DMS 273 (cell line): ENCODE measurements at regions not wholly inside any gene's neighbourhood (a gene's known extent, or its start where the extent isn't known, plus 50 kb on each side); places are given as distances from the start of the nearest gene placed in this dataset.
"Not testable (repeated sequence)": the region's sequence is repeated elsewhere in the genome, so short reads cannot be mapped to it uniquely, and the experiment has no call there.

Source experiments
- DNase-seq: peaks from one replicate; lab custom pipeline; 2025; ENCODE audit not compliant: unreplicated experiment; lab: John Stamatoyannopoulos, UW

DNA sequence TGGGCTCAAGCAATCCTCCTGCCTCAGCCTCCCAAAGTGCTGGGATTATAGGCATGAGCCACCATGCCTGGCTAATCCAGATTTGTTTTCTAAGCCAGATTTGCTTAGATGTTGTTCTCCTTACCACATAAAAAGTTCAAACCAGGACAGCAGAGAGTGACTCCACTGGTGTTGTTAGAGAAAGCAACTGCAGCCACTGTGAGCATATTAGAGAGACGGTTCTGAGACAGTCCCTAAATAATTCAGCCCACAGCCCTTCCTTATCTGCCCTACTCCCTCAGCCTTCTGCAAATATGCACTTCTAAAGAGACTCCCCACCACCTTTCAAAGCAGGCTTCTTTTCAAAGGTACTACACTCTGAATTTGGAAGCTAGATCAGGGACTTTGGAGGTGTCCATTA, 96.1 kb downstream of the DRD1 start:
- no peak for DNase-seq

DNA sequence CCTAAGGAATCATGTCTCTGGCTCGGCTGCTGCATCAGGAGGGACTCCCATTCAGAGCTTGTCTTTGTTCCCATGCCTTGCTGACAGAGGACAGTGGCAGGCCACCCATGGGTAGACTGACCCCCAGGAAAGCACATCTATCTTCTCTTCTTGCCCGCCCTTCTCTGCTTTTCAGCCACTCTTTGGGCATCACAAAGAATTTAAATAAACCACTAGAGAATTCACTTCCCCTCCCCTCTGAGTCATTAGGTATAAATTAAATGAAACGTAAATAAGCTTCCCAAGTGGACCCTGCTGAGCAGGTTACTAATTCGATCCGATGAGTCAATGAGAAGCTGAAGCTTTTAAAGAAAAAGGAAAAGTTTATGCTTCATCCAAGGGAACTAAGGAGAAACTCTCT, 97.0 kb downstream of the DRD1 start:
- no peak for DNase-seq

DNA sequence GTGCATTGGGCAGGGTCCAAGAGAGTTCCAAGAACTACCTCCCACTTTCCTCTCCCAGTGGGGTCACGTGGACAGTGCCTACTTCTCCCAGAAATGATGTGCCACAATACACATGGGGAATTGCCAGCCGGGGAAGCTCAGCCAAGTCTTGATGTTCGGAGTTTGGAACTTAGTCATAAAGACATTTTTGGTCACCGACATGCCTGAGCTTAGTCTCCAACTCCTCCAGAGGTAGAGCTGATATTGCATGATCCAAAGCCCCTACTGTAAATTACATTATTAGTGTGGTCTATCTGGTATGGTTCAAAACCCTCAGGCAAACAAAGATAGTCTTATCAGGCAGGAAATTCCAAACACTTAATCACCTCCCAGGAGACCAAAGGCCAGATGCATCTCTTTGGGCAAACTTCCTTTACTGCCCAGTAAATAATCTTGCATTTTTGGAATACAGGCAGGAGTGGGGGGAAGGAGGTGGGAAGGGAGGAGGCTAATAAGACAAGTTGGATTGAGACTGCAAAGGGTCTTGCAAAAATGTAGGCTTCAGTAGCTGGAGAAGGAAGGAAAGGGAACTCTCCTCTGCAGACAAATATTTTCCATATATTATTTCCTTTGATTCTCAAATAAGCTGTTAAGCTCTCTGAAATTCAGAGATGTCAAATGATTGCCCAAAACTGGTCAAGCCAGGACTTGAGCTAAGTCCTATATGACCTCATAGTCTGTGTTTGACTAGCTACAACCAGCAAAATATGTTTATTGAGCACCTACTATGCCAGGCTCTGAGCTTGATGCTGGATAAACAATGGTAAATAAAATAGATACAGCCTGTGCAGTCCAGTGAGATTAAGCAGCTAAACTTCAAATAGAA, 99.4 kb downstream of the DRD1 start:
- peak; percentile 28 for DNase-seq

DNA sequence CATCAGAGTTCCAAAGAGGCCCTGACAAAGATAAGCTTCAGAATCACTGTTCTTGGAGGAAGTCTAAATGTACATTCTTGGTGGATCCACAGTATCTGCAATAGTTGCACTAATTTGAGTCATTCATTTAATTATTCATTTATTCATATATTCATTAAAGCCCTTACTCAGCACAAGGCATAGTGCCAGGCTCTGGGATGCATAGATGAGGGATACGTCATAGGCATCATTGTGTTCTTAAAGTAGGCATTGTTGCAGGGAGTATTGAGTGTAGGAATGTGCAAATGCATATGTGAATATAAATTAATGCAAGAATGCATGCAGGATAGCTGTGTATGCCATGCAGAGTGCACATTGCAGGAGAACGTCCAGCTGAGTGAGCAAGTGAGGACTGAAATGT, 100.7 kb downstream of the DRD1 start:
- DNase-seq: no peak

DNA sequence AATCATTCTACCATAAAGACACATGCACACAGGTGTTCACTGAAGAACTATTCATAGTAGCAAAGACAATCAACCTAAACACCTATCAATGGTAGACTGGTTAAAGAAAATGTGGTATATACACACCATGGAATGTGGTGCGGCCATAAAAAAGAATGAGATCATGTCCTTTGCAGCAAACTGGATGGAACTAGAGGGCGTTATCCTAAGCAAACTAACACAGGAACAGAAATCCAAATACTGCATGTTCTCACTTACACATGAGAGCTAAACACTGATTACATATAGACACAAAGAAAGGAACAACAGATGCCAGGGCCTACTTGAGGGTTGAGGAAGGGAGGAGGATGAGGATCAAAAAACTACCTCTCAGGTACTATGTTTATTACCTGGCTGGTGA, 103.8 kb downstream of the DRD1 start:
- DNase-seq: no peak

DNA sequence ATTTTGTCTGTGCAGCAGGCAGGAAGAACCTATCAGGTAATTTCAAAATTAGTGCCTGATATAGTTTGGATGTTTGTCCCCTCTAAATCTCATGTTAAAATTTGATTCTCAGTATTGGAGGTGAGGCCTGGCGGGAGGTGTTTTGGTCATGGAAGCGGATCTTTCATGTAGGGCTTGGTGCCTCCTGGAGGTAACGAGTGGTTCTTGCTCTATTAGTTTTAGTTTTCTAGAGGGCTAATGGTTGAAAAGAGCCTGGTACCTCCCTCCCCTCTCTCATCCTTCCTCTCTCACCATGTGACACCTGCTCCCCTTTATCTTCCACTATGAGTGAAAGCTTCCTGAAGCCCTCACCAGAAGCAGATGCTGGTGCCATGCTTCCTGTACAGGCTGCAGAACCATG, 106.3 kb downstream of the DRD1 start:
- DNase-seq: no peak

DNA sequence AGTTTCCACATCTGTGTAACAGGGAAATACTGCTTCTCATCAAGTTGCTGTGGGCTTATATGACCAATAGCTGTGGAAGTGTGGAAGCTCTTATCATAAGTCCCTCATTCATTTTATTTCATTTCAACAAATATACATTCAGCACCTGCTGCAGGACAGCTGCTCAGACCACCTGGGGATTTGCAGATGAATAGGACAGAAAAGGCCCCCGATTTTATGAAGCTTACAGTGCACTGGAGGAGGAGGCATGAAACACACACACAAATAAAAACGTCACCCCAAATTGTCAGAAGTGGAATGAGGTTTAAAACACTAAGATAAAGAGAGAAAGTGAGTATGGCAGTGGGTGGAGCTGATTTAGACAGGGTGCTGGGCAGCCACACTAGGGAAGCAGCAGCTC, 107.2 kb downstream of the DRD1 start:
- DNase-seq: no peak

DNA sequence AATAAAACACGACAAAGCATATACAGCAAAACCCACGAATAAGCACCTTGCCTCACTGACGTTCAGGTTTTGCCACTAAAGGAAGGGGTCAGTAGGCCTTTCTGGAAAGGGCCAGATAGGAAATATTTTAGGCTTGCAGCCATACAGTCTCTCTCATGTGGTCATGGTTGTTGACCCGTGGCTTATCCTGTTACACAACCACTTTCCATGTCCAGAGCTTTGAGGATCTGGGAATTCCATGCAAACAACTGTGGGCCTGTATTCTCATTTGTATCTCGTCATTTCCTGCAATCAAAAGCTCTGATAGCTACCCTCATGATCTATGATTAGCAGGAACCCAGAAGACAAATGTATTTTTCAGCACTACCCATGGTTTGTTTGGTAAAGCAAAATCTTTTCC, 108.3 kb downstream of the DRD1 start:
- no peak for DNase-seq

DNA sequence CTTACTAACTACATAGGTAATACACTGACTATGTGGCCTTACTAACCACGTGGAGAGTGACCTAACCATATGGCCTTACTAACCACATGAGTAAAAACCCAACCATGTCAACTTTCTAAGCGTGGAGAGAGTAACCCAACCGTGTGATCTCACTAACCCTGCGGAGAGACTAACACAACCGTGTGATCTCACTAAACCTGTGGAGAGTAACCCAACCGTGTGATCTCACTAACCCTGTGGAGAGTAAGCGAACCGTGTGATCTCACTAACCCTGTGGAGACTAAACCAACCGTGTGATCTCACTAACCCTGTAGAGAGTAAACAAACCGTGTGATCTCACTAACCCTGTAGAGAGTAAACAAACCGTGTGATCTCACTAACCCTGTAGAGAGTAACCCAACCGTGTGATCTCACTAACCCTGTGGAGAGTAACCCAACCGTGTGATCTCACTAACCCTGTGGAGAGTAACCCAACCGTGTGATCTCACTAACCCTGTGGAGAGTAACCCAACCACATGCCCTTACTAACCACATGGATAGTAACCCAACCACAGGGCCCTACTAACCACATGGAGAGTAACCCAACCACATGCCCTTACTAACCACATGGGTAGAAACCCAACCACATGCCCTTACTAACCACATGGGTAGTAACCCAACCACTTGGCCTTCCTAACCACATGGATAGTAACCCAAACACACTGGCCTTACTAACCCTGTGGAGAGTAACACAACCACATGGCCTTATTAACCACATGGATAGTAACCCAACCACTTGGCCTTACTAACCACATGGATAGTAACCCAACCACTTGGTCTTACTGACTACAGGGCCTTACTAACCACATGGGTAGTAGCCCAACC, 112.6 kb downstream of the DRD1 start:
- not testable (repeated sequence) for DNase-seq

DNA sequence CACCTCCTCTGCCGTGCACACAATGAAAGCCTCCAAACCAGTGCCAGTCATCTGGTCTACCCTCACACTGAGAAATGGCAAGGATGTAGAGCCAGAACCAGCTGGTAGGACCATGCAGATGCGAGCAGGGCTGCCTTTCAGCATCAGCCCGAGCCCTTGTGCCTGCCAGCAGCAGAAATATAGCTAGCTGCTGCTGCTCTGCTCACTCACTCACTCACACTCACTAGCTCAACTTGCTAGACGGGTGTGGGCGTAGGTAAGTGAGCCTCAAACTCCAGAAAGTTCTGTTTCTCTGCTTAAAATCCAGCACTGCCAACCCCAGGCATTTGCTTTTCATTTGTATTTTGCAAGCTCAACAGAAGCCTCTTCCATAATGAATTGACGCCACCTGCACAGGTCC, 114.0 kb downstream of the DRD1 start:
- no peak for DNase-seq

DNA sequence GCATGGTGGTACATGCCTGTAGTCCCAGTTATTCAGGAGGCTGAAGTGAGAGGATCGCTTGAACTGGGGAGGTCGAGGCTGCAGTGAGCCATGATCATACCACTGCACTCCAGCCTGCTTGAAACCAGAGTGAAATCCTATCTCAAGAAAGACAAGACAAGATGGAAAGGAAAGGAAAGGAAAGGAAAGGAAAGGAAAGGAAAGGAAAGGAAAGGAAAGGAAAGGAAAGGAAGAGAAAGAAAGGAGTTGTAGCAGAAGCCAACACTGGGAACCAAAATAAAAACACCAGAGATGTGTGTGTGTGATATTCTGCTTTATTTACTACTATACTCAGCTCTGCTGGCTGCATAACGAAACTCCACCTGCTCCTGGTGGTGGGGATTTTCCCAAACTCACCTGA, 115.3 kb downstream of the DRD1 start:
- no peak for DNase-seq

DNA sequence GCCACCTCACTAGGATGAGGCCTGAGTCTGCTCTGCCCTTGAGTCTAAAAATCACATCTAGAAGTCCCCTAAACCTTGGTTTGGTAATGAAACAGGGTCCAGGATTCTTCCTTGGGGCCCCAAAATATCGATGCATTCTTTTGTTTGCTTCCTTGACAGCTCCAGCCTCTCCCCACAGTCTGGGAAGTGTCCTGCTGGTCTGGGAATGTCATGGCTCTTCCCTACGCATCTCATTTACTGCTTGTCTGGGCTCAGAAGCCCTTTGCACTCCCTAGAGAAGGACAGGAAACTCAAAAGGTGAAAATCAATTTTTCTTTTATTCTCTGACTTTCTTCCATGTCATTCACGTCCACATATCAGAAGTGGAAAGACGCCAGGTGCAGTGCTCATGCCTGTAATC, 115.8 kb downstream of the DRD1 start:
- no peak for DNase-seq

DNA sequence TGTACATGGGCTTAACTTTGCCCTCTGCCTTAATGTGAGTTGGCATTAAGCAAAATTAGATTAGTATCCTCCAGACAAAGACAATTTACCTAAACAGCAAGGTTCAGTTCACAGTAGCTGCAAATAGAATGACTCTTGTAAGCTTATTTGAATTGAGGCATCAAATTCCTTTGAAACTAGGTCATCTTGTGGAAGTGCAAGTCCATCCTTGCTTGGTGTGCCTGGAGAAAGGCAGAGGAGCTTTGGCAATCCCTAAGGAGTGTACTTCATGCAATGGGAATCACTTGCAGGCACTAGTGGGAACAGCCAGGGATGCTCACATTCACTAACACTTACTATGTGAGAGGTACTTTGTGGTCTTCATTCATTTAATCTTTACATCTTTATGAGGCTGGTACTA, 118.3 kb downstream of the DRD1 start:
- no peak for DNase-seq

DNA sequence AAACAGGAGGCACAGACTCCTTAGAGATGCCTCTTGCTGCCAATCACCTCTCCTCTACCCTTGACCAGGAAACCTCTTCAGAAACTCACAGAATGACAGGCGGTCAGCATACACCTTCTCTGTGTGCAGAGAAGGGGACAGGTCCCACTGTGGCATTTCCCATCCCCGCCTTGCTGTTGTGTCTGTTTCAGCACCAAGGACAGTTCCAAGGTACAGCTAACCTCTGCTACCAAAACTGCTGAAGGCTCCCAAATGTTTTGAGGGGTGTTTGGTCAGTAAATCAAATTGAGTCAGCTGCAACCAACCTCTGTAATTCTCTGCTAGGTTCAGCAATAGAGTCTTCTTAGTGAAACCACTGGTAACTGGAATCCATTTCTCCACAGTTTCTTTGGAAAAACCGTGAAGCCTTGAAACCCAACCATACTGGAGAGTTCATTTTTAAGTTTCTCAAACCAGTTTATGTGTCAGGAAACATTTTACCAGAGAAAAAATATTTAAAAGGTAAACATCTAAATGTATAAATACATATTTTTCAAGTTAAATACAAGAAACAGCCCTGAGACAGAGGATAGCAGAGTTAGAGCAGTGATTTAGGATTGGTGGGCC, 122.0 kb downstream of the DRD1 start:
- peak; percentile 64 for DNase-seq

DNA sequence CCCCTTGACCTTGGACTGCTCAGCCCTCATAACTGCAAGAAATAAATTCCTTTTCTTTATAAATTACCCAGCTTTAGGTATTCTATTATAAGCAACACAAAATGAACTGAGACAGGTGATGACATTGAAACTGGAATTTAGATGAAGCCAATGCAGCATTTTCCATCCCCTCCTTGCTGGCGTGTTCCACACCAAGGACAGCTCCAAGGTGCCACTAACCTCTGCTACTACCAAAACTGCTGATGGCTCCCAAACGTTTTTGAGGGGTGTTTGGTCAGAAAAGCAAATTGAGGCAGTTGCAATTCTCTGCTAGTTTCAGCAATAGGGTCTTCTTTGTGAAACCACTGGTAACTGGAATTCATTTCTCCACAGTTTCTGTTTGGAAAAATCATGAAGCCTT, 124.8 kb downstream of the DRD1 start:
- no peak for DNase-seq

DNA sequence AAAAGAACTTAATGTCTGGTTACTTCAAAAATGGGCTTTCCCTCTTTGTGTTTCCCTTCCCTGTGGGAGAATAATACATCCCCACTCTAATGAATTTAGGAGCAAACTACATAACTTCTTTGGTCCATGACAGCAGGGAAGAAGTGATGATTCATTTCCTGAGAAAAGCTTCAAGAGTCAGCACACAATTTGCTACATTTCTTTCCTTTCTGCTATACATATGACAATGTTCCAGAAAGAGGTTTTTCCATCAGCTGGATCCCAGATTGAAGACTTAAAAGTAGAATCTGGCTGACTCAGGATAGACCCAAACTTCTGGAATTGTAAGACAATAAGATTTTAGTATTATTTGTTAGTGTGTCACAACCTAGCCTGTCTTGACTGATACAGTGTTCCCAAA, 126.1 kb downstream of the DRD1 start:
- no peak for DNase-seq

DNA sequence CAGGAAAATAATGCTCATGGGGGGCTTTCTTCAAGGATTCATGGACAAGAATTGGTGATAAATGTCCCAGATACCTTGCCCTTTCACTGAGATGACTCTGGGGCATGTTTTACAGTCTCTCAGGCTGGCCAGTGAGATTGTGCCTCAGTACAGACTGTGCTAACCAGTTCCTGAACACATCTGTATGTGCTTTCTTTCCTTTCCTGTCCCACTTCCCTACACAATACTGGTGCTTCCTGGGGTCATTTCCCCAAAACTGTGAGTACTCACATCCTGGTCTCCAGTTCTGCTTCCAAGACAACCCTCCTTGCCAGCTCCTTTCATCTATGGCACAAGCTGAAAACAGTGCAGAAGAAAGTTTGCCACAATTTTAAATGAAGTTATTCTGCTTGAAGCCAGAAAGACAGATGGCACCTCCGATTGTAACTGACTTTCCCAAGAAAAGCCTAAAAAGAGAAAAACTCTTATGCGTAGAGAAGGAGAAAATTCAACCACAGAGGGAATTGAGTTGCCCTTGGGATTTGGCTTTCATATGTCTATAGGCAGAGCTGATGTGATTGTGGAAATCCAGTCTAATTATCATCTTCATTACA, 134.7 kb downstream of the DRD1 start:
- DNase-seq: no peak

DNA sequence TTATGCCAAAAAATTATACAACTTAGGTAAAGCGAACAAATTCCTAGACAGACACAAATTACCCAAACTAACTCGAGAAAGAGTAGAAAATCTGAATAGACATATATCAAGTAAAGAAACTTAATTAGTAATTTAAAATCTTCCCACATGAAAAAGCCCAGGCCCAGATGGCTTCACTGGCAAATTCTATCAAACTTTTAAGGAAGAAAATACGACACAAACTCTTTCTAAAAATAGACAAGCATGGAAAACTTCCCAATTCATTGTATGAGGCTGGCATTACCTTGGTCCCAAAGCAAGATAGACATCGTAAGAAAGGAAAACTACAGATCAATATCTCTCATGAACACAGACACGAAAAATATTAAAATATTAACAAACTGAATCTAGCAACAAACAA, 135.3 kb downstream of the DRD1 start:
- no peak for DNase-seq

DNA sequence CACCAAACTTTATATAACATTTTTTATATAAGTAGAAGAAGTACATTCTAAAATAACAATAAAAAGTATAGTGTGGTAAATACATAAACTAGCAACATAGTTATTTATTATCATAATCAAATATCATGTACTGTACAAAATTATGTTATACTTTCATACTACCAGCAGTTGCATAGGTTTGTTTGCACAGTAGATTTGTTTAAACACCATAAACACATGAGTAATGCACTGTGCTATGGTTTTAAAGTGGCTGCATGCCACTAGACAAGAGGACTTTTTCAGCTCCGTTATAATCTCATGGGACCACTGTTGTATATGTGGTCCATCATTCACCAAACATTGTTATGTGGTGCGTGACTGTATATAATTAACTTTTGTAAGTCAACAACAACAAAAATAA, 137.6 kb downstream of the DRD1 start:
- no peak for DNase-seq

DNA sequence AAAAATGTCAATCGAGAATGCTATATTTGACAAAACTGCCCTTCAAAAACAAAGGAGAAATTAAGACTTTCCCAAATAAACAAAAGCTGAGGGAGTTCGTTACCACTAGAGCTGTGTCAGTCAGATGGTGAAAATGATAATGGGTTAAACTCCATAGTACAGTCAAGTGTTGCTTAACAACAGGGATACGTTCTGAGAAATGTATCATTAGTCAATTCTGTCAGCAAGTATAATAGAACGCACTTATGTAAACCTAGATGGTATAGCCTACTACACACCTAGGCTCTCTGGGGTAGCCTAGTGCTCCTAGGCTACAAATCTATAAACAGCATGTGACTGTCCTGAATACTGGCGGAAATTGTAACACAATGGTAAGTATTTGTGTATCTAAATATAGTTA, 138.7 kb downstream of the DRD1 start:
- no peak for DNase-seq

DNA sequence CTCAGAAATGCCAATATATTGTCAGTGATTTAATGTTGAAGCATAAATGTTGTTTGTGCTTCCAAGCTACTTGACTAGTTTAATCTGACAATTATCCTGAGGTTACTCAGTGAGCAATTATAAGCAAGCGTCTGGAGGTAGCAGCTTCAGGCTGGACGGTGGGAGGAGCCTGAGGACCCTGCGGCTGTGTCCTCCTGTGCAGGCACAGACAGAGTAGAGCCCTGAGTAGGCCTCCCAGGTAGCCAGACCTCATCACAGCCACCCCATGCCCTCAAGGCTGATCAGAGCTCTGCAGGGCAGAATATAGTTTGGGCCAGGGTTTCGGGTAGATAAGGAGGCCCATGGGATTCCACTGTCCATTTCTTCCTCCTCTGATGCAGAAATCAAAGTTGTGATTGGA, 153.6 kb downstream of the DRD1 start:
- DNase-seq: no peak
